ENCODE measurements at regions not wholly inside any gene's neighbourhood (a gene's known extent, or its start where the extent isn't known, plus 50 kb on each side); places are given as distances from the start of the nearest gene placed in this dataset.

DNA sequence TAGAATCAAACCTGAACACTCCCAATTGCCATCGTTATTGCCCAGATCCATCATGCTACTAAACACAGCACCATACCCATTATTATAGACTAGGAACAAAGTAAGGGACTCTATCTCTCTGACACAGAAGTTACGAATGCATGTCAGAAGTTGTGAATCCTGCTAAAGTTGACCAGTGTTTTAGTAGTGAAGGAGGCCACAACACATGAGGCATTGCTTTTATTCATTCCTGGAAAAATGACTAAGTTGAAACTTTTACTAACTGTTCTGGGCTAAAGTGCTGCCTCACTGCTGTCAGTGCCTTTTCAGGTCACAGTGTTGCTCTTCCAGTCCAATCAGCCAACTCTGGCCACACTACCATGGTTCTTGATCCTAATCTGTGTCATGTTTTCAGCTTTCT, 911.1 kb downstream of the TTLL7 start (continued):
- TF ChIP-seq LARP7 (IDR thresholded peaks at IDR 0.05): no peak
- TF ChIP-seq IKZF1 (conservative IDR thresholded peaks at IDR 0.05): no peak
- no peak for TF ChIP-seq KAT2A (conservative IDR thresholded peaks at IDR 0.05; ENCODE audit: control insufficient read depth, low read depth, low read length)
- TF ChIP-seq ZNF24 (IDR thresholded peaks at IDR 0.05): no peak

DNA sequence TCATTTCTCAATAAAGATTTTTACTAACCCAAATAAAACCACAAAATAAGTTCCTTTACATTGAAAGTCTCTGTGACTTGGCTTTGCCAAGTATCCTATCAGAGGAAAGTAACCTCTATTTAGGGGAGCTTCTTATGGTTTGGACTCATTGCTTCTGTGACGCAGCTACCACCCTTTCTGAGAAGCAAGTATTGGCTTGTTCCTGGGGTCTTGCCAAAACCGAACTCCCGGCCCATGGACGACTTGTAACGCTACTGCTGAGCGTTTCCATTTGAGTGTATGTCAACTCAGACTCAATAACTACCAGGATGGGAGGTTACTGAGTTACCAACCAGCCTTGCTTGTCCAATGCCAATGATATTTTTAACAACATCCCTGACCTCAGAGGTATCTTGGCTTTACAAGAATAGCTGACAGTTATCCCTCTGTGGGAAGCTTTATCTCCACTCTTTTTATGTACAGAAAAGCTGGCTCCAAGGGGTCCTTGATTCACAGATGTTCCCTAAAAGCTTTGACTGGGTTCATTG, 911.9 kb downstream of the TTLL7 start:
- RAD21 ChIA-PET (ENCODE audit: unreplicated experiment): no interaction called here
- H4K20me1 ChIP-seq (ENCODE audit: control insufficient read depth, insufficient read depth): no peaks in the 10 kb centered on the region
- intact Hi-C loops (cut with micrococcal nuclease; ENCODE audit: unreplicated experiment): no loop called here
- H3K27me3 ChIP-seq (replicated peaks in 1 of 2; ENCODE audit: control insufficient read depth in 2 of 2, insufficient read depth in 2 of 2, low read length in 1 of 2): no peaks in the 10 kb centered on the region
- 51% methylated on average over 6 of the region's 6 CpGs for WGBS (ENCODE audit: insufficient coverage, insufficient replicate concordance, low lambda C conversion rate, missing lambda C conversion rate)
- in situ Hi-C loops (cut with MboI): no loop called here
- SMC1A ChIA-PET (ENCODE audit: uncharacterized antibody, unreplicated experiment): no interaction called here
- H2AFZ ChIP-seq (ENCODE audit: control insufficient read depth, low read depth, low read length): no peak overlapping the region
- POLR2A ChIA-PET: no interaction called here
- H3K27ac ChIP-seq (ENCODE audit: control insufficient read depth, insufficient read depth): no peak overlapping the region
- no peak for ATAC-seq
- H3K9ac ChIP-seq (ENCODE audit: control insufficient read depth, insufficient read depth, low read length): no peak overlapping the region
- DNase-seq (ENCODE audit: low read depth, low spot score): no peak
- H3K4me2 ChIP-seq (ENCODE audit: control insufficient read depth, insufficient read depth): no peak overlapping the region
- BruUV-seq (replicated peaks): no TSS peak
- no peaks in the 10 kb centered on the region for H3K4me1 ChIP-seq (ENCODE audit: control insufficient read depth, insufficient read depth, low read length)
- H3K79me2 ChIP-seq (ENCODE audit: control insufficient read depth, insufficient read depth, low read length): no peaks in the 10 kb centered on the region
- no peak for FAIRE-seq
- H3K9me3 ChIP-seq (replicated peaks; ENCODE audit: control insufficient read depth, insufficient read depth, low read length): no peaks in the 10 kb centered on the region
- CTCF ChIA-PET: interaction anchor here (0.5 to 1.7 kb wide), 2 partner anchors 10 to 1596 kb away, joined by 3 read pairs; no protein-coding TSS in a partner anchor
- H3K4me3 ChIP-seq: no peak overlapping the region
- H3K36me3 ChIP-seq (ENCODE audit: control insufficient read depth in 2 of 2, insufficient read depth in 2 of 2, low read length in 1 of 2): no peaks in the 10 kb centered on the region
- TF ChIP-seq BCLAF1 (IDR thresholded peaks at IDR 0.05) (no peak), RAD21 (IDR thresholded peaks at IDR 0.05; ENCODE audit: insufficient read depth, low read depth, low read length) (no peak), GABPA (IDR thresholded peaks at IDR 0.05; ENCODE audit: low read depth) (no peak), SMAD1 (IDR thresholded peaks at IDR 0.05; ENCODE audit: low read depth, partially characterized antibody) (no peak), ETV6 (conservative IDR thresholded peaks at IDR 0.05 in 1 of 2, IDR thresholded peaks at IDR 0.05 in 1 of 2; ENCODE audit: borderline replicate concordance in 1 of 2, low read depth in 1 of 2) (no peak), IKZF2 (IDR thresholded peaks at IDR 0.05) (no peak), RBBP5 (conservative IDR thresholded peaks at IDR 0.05) (no peak), SREBF1 (IDR thresholded peaks at IDR 0.05; ENCODE audit: low read length) (no peak), FOXM1 (IDR thresholded peaks at IDR 0.05; ENCODE audit: low read depth, low read length) (no peak), MTA3 (IDR thresholded peaks at IDR 0.05; ENCODE audit: borderline replicate concordance, low read length) (no peak), SUPT20H (IDR thresholded peaks at IDR 0.05; ENCODE audit: borderline replicate concordance, control insufficient read depth, low read depth, low read length) (no peak)
- TF ChIP-seq, protein P1, sequence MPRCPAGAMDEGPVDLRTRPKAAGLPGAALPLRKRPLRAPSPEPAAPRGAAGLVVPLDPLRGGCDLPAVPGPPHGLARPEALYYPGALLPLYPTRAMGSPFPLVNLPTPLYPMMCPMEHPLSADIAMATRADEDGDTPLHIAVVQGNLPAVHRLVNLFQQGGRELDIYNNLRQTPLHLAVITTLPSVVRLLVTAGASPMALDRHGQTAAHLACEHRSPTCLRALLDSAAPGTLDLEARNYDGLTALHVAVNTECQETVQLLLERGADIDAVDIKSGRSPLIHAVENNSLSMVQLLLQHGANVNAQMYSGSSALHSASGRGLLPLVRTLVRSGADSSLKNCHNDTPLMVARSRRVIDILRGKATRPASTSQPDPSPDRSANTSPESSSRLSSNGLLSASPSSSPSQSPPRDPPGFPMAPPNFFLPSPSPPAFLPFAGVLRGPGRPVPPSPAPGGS (IDR thresholded peaks at IDR 0.05; ENCODE audit: borderline replicate concordance, insufficient read depth, low read depth, low read length, poor library complexity, severe bottlenecking): no peak
- TF ChIP-seq, protein P2, sequence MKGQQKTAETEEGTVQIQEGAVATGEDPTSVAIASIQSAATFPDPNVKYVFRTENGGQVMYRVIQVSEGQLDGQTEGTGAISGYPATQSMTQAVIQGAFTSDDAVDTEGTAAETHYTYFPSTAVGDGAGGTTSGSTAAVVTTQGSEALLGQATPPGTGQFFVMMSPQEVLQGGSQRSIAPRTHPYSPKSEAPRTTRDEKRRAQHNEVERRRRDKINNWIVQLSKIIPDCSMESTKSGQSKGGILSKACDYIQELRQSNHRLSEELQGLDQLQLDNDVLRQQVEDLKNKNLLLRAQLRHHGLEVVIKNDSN (IDR thresholded peaks at IDR 0.05; ENCODE audit: borderline replicate concordance, extremely low read length, insufficient read depth, low read depth, low read length): no peak
- TF ChIP-seq, protein P3, sequence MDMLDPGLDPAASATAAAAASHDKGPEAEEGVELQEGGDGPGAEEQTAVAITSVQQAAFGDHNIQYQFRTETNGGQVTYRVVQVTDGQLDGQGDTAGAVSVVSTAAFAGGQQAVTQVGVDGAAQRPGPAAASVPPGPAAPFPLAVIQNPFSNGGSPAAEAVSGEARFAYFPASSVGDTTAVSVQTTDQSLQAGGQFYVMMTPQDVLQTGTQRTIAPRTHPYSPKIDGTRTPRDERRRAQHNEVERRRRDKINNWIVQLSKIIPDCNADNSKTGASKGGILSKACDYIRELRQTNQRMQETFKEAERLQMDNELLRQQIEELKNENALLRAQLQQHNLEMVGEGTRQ (IDR thresholded peaks at IDR 0.05; ENCODE audit: borderline replicate concordance, low read depth, low read length): no peak
